SU-DHL-6 (cell line): ENCODE measurements at regions not wholly inside any gene's neighbourhood (a gene's known extent, or its start where the extent isn't known, plus 50 kb on each side); places are given as distances from the start of the nearest gene placed in this dataset.

Source experiments
- CTCF ChIP-seq: fragments of 200-600 bp; sonication (generic); IDR thresholded peaks from one replicate; pipeline ENCODE4 v1.5.1; 2017; ENCODE audit warnings: antibody characterized with exemption, mild to moderate bottlenecking, low read length, moderate library complexity; ENCODE audit not compliant: insufficient read depth, poor library complexity, severe bottlenecking
- EZH2phosphoT487 ChIP-seq: fragments of 200-600 bp; sonication (generic), shearing (Covaris generic); conservative IDR thresholded peaks from 2 replicates; pipeline ENCODE4 v1.6.1; 2018; ENCODE audit warnings: mild to moderate bottlenecking, antibody characterized with exemption, low read length, moderate library complexity, mixed read lengths

- TF ChIP-seq CTCF = no peak
- no peak for TF ChIP-seq EZH2phosphoT487
Measured at GRCh38 chr6:1108198-1108597, 203.7 kb upstream of the FOXQ1 start.
